ENCODE measurements at regions not wholly inside any gene's neighbourhood (a gene's known extent, or its start where the extent isn't known, plus 50 kb on each side); places are given as distances from the start of the nearest gene placed in this dataset.

- Histone ChIP-seq H3K4me3 (ENCODE audit: low read length) (no peak overlapping the region), H3K9ac (ENCODE audit: low read length) (no peak overlapping the region), H3K4me2 (ENCODE audit: low read length) (no peak overlapping the region), H3K79me2 (ENCODE audit: low read length) (no peaks in the 10 kb centered on the region), H3K9me2 (replicated peaks; ENCODE audit: low read length) (no peaks in the 10 kb centered on the region), H3K27me3 (ENCODE audit: low read length) (no peaks in the 10 kb centered on the region), H3K27ac (ENCODE audit: low read length) (no peak overlapping the region), H2AFZ (ENCODE audit: low read length) (no peak overlapping the region), H3K4me1 (ENCODE audit: insufficient read depth, low read length) (no peaks in the 10 kb centered on the region), H4K20me1 (ENCODE audit: low read length) (no peaks in the 10 kb centered on the region), H3F3A (ENCODE audit: low read length, unreplicated experiment) (no peaks in the 10 kb centered on the region), H3K9me3 (ENCODE audit: low read length) (no peaks in the 10 kb centered on the region), H3K36me3 (ENCODE audit: low read depth, low read length) (no peaks in the 10 kb centered on the region)
- BruUV-seq (replicated peaks), result no TSS peak
- ChIA-PET POLR2A (ENCODE audit: unreplicated experiment) (no interaction called here), CTCF (no interaction called here)
- no peak for TF ChIP-seq EZH2 (IDR thresholded peaks at IDR 0.05; ENCODE audit: low read length, unreplicated experiment)
- TF ChIP-seq CTCF (conservative IDR thresholded peaks at IDR 0.05; ENCODE audit: low read depth, low read length), result no peak
- no peak for TF ChIP-seq EZH2phosphoT487 (IDR thresholded peaks at IDR 0.05; ENCODE audit: borderline replicate concordance, low read length)
- ATAC-seq (no peak), DNase-seq (no peak)
- intact Hi-C loops (cut with micrococcal nuclease), result no loop called here
Measured at GRCh38 chr4:35364321-35364870, 879.9 kb downstream of the ARAP2 start.

GRCh38 chr4:35365186-35365585 is 879.1 kb downstream of the ARAP2 start:
- Histone ChIP-seq H3K9ac (ENCODE audit: low read length) (no peak overlapping the region), H3K36me3 (ENCODE audit: low read depth, low read length) (no peaks in the 10 kb centered on the region), H3K4me2 (ENCODE audit: low read length) (no peak overlapping the region), H3F3A (ENCODE audit: low read length, unreplicated experiment) (no peaks in the 10 kb centered on the region), H3K27ac (ENCODE audit: low read length) (no peak overlapping the region), H3K9me3 (ENCODE audit: low read length) (no peaks in the 10 kb centered on the region), H3K79me2 (ENCODE audit: low read length) (no peaks in the 10 kb centered on the region), H2AFZ (ENCODE audit: low read length) (no peak overlapping the region), H3K27me3 (ENCODE audit: low read length) (no peaks in the 10 kb centered on the region), H3K4me3 (ENCODE audit: low read length) (no peak overlapping the region), H4K20me1 (ENCODE audit: low read length) (no peaks in the 10 kb centered on the region), H3K4me1 (ENCODE audit: insufficient read depth, low read length) (no peaks in the 10 kb centered on the region), H3K9me2 (replicated peaks; ENCODE audit: low read length) (no peaks in the 10 kb centered on the region)
- TF ChIP-seq EZH2phosphoT487 (IDR thresholded peaks at IDR 0.05; ENCODE audit: borderline replicate concordance, low read length), result no peak
- TF ChIP-seq CTCF (conservative IDR thresholded peaks at IDR 0.05; ENCODE audit: low read depth, low read length), result no peak
- TF ChIP-seq EZH2 (IDR thresholded peaks at IDR 0.05; ENCODE audit: low read length, unreplicated experiment), result no peak
- CTCF ChIA-PET, result no interaction called here
- no peak for ATAC-seq
- DNase-seq, result no peak
- no TSS peak for BruUV-seq (replicated peaks)
- POLR2A ChIA-PET (ENCODE audit: unreplicated experiment), result no interaction called here
- intact Hi-C loops (cut with micrococcal nuclease), result no loop called here

- H3K79me2 ChIP-seq (ENCODE audit: low read length), result no peaks in the 10 kb centered on the region
- H3K4me2 ChIP-seq (ENCODE audit: low read length), result no peak overlapping the region
- H3K9ac ChIP-seq (ENCODE audit: low read length), result no peak overlapping the region
- no peaks in the 10 kb centered on the region for H3K9me2 ChIP-seq (replicated peaks; ENCODE audit: low read length)
- DNase-seq, result no peak
- no peaks in the 10 kb centered on the region for H4K20me1 ChIP-seq (ENCODE audit: low read length)
- no peaks in the 10 kb centered on the region for H3F3A ChIP-seq (ENCODE audit: low read length, unreplicated experiment)
- no peak for ATAC-seq
- H3K4me1 ChIP-seq (ENCODE audit: insufficient read depth, low read length), result no peaks in the 10 kb centered on the region
- no peaks in the 10 kb centered on the region for H3K27me3 ChIP-seq (ENCODE audit: low read length)
- no peaks in the 10 kb centered on the region for H3K36me3 ChIP-seq (ENCODE audit: low read depth, low read length)
- no peak overlapping the region for H2AFZ ChIP-seq (ENCODE audit: low read length)
- CTCF ChIA-PET, result no interaction called here
- no peaks in the 10 kb centered on the region for H3K9me3 ChIP-seq (ENCODE audit: low read length)
- POLR2A ChIA-PET (ENCODE audit: unreplicated experiment), result no interaction called here
- no TSS peak for BruUV-seq (replicated peaks)
- TF ChIP-seq EZH2 (IDR thresholded peaks at IDR 0.05; ENCODE audit: low read length, unreplicated experiment), result no peak
- no peak for TF ChIP-seq EZH2phosphoT487 (IDR thresholded peaks at IDR 0.05; ENCODE audit: borderline replicate concordance, low read length)
- TF ChIP-seq CTCF (conservative IDR thresholded peaks at IDR 0.05; ENCODE audit: low read depth, low read length), result no peak
- no peak overlapping the region for H3K4me3 ChIP-seq (ENCODE audit: low read length)
- no peak overlapping the region for H3K27ac ChIP-seq (ENCODE audit: low read length)
- intact Hi-C loops (cut with micrococcal nuclease), result no loop called here
Measured at GRCh38 chr4:35399912-35400311, 844.4 kb downstream of the ARAP2 start.
